ENCODE measurements at regions not wholly inside any gene's neighbourhood (a gene's known extent, or its start where the extent isn't known, plus 50 kb on each side); places are given as distances from the start of the nearest gene placed in this dataset.
A peak's percentile ranks its signal among the peaks of the same experiment; 100 is the strongest.

GRCh38 chr1:184215274-184215925, 163.9 kb downstream of the TSEN15 start:
- no peak for FAIRE-seq
- DNase-seq (ENCODE audit: low spot score in 2 of 2) = no peak

GRCh38 chr1:184218458-184219075, 167.0 kb downstream of the TSEN15 start:
- DNase-seq (ENCODE audit: low spot score in 2 of 2) = peak in 1 of 2 donors; percentile 13
- FAIRE-seq = no peak

- DNase-seq (ENCODE audit: low spot score in 2 of 2) (no peak), FAIRE-seq (no peak)
Observed at GRCh38 chr1:184219414-184219813, 167.4 kb upstream of the C1orf21 start.

- no peak for FAIRE-seq
- DNase-seq (ENCODE audit: low spot score in 2 of 2) = no peak
Observed at GRCh38 chr1:184219883-184220282, 166.9 kb upstream of the C1orf21 start.

- no peak for FAIRE-seq
- DNase-seq (ENCODE audit: low spot score in 2 of 2) = no peak
Observed at GRCh38 chr1:184221087-184221486, 165.7 kb upstream of the C1orf21 start.

- DNase-seq (ENCODE audit: low spot score in 2 of 2) (peak; percentile 38), FAIRE-seq (no peak)
Observed at GRCh38 chr1:184222652-184223052, 164.2 kb upstream of the C1orf21 start.

- DNase-seq (ENCODE audit: low spot score in 2 of 2) (no peak), FAIRE-seq (no peak)
Observed at GRCh38 chr1:184223216-184223615, 163.6 kb upstream of the C1orf21 start.

GRCh38 chr1:184225283-184226099, 161.3 kb upstream of the C1orf21 start:
- DNase-seq (ENCODE audit: low spot score in 2 of 2) (no peak), FAIRE-seq (no peak)

- FAIRE-seq (no peak), DNase-seq (ENCODE audit: low spot score in 2 of 2) (no peak)
Observed at GRCh38 chr1:184226100-184226487, 160.7 kb upstream of the C1orf21 start.

- no peak for FAIRE-seq
Observed at GRCh38 chr1:184228558-184228957, 158.3 kb upstream of the C1orf21 start.

GRCh38 chr1:184237588-184237987, 149.2 kb upstream of the C1orf21 start:
- FAIRE-seq (no peak), DNase-seq (ENCODE audit: low spot score in 2 of 2) (no peak)

More at GRCh38 chr1:184228558-184228957, 158.3 kb upstream of the C1orf21 start:
- DNase-seq (ENCODE audit: low spot score in 2 of 2) = no peak

GRCh38 chr1:184241446-184241845, 145.4 kb upstream of the C1orf21 start:
- no peak for DNase-seq (ENCODE audit: low spot score in 2 of 2)
- no peak for FAIRE-seq

GRCh38 chr1:184242507-184242943, 144.3 kb upstream of the C1orf21 start:
- FAIRE-seq (no peak), DNase-seq (ENCODE audit: low spot score in 2 of 2) (no peak)

GRCh38 chr1:184244962-184245361, 141.9 kb upstream of the C1orf21 start:
- no peak for DNase-seq (ENCODE audit: low spot score in 2 of 2)
- FAIRE-seq = no peak

GRCh38 chr1:184247671-184248070, 139.2 kb upstream of the C1orf21 start:
- DNase-seq (ENCODE audit: low spot score in 2 of 2) = no peak
- no peak for FAIRE-seq

GRCh38 chr1:184253921-184254320, 132.9 kb upstream of the C1orf21 start:
- no peak for DNase-seq (ENCODE audit: low spot score in 2 of 2)

GRCh38 chr1:184254849-184255248, 132.0 kb upstream of the C1orf21 start:
- FAIRE-seq (no peak), DNase-seq (ENCODE audit: low spot score in 2 of 2) (no peak)

More at GRCh38 chr1:184253921-184254320, 132.9 kb upstream of the C1orf21 start:
- FAIRE-seq = no peak

- DNase-seq (ENCODE audit: low spot score in 2 of 2) = no peak
- no peak for FAIRE-seq
Observed at GRCh38 chr1:184255560-184255959, 131.3 kb upstream of the C1orf21 start.

- FAIRE-seq = no peak
- DNase-seq (ENCODE audit: low spot score in 2 of 2) = no peak
Observed at GRCh38 chr1:184257873-184258272, 129.0 kb upstream of the C1orf21 start.

- no peak for FAIRE-seq
Observed at GRCh38 chr1:184258525-184258924, 128.3 kb upstream of the C1orf21 start.

GRCh38 chr1:184260382-184260781, 126.4 kb upstream of the C1orf21 start:
- no peak for DNase-seq (ENCODE audit: low spot score in 2 of 2)
- FAIRE-seq = no peak

More at GRCh38 chr1:184258525-184258924, 128.3 kb upstream of the C1orf21 start:
- no peak for DNase-seq (ENCODE audit: low spot score in 2 of 2)
